Hematopoietic multipotent progenitor cell treated with erythropoietin and hydrocortisone succinate and interleukin-3 and kit ligand, for 17 days (in vitro differentiated cells): ENCODE measurements at regions not wholly inside any gene's neighbourhood (a gene's known extent, or its start where the extent isn't known, plus 50 kb on each side); places are given as distances from the start of the nearest gene placed in this dataset.
"Not testable (repeated sequence)": the region's sequence is repeated elsewhere in the genome, so short reads cannot be mapped to it uniquely, and the experiment has no call there.

Experiments used
- DNase-seq: peaks from one replicate; pipeline ENCODE4 v3.0.0-alpha.2; 2015; ENCODE audit warnings: low spot score

GRCh38 chr14:65972346-65972870, 513.8 kb upstream of the CCDC196 start:
- DNase-seq, result no peak

GRCh38 chr14:65972891-65973290, 513.3 kb upstream of the CCDC196 start:
- DNase-seq, result no peak

- DNase-seq, result no peak
Measured at GRCh38 chr14:65975865-65976264, 510.3 kb upstream of the CCDC196 start.

GRCh38 chr14:65976761-65977404, 509.3 kb upstream of the CCDC196 start:
- DNase-seq, result no peak

GRCh38 chr14:65981192-65981843, 504.9 kb upstream of the CCDC196 start:
- DNase-seq, result no peak

GRCh38 chr14:65986041-65986440, 500.1 kb upstream of the CCDC196 start:
- DNase-seq, result no peak

GRCh38 chr14:65989981-65990380, 496.2 kb upstream of the CCDC196 start:
- no peak for DNase-seq

- no peak for DNase-seq
Measured at GRCh38 chr14:65991104-65991503, 495.1 kb upstream of the CCDC196 start.

- DNase-seq, result not testable (repeated sequence)
Measured at GRCh38 chr14:65991935-65992334, 494.2 kb upstream of the CCDC196 start.

GRCh38 chr14:65993103-65993502, 493.1 kb upstream of the CCDC196 start:
- DNase-seq, result no peak

- DNase-seq, result no peak
Measured at GRCh38 chr14:65993996-65994395, 492.2 kb upstream of the CCDC196 start.

GRCh38 chr14:65997347-65997746, 488.8 kb upstream of the CCDC196 start:
- DNase-seq, result no peak

GRCh38 chr14:65999865-66000264, 486.3 kb upstream of the CCDC196 start:
- DNase-seq, result no peak

GRCh38 chr14:66000766-66001165, 485.4 kb upstream of the CCDC196 start:
- no peak for DNase-seq

GRCh38 chr14:66001356-66001755, 484.8 kb upstream of the CCDC196 start:
- DNase-seq, result no peak

GRCh38 chr14:66003082-66003730, 483.0 kb upstream of the CCDC196 start:
- DNase-seq, result no peak

- no peak for DNase-seq
Measured at GRCh38 chr14:66005900-66006434, 480.2 kb upstream of the CCDC196 start.

GRCh38 chr14:66008631-66009030, 477.5 kb upstream of the CCDC196 start:
- DNase-seq, result no peak

GRCh38 chr14:66009089-66009488, 477.1 kb upstream of the CCDC196 start:
- DNase-seq, result no peak

- no peak for DNase-seq
Measured at GRCh38 chr14:66010695-66011094, 475.5 kb upstream of the CCDC196 start.

GRCh38 chr14:66011855-66012254, 474.3 kb upstream of the CCDC196 start:
- no peak for DNase-seq

- not testable (repeated sequence) for DNase-seq
Measured at GRCh38 chr14:66013607-66014006, 472.6 kb upstream of the CCDC196 start.
